Osteoblast (primary cell): ENCODE measurements at regions not wholly inside any gene's neighbourhood (a gene's known extent, or its start where the extent isn't known, plus 50 kb on each side); places are given as distances from the start of the nearest gene placed in this dataset.

Experiments used
- DNase-seq: peaks from one replicate; pipeline ENCODE4 v3.0.0; 2011; ENCODE audit warnings: low spot score, mixed read lengths; ENCODE audit not compliant: insufficient read length; ENCODE audit errors: missing footprints
- H2AFZ ChIP-seq: 2 replicates; pipeline ENCODE4 v1.6.0; 2011; ENCODE audit warnings: mild to moderate bottlenecking, low read length
- H3K27ac ChIP-seq: 2 replicates; pipeline ENCODE4 v1.5.1; 2011; ENCODE audit warnings: mild to moderate bottlenecking, low read depth, low read length, moderate library complexity
- H3K27me3 ChIP-seq: 2 replicates; pipeline ENCODE4 v1.6.0; 2012; ENCODE audit warnings: mild to moderate bottlenecking, control low read depth, inconsistent platforms, low read length, moderate library complexity; ENCODE audit not compliant: insufficient read depth
- H3K36me3 ChIP-seq: 2 replicates; pipeline ENCODE4 v1.5.1; 2011; ENCODE audit warnings: mild to moderate bottlenecking, low read length, control low read depth, moderate library complexity; ENCODE audit not compliant: insufficient read depth
- H3K4me1 ChIP-seq: 2 replicates; pipeline ENCODE4 v1.5.1; 2011; ENCODE audit warnings: mild to moderate bottlenecking, low read length, control low read depth, moderate library complexity; ENCODE audit not compliant: insufficient read depth
- H3K4me2 ChIP-seq: 2 replicates; pipeline ENCODE4 v1.6.0; 2011; ENCODE audit warnings: mild to moderate bottlenecking, low read length; ENCODE audit not compliant: insufficient read depth
- H3K4me3 ChIP-seq: fragments of 200-600 bp; sonication (generic); 3 replicates; pipeline ENCODE4 v1.5.1; 2012; ENCODE audit warnings: mild to moderate bottlenecking, low read length, inconsistent platforms; ENCODE audit not compliant: insufficient read depth
- H3K79me2 ChIP-seq: 2 replicates; pipeline ENCODE4 v1.6.0; 2012; ENCODE audit warnings: mild to moderate bottlenecking, low read length, control low read depth, inconsistent platforms; ENCODE audit not compliant: insufficient read depth
- H3K9me3 ChIP-seq: 2 replicates; pipeline ENCODE4 v1.5.1; 2011; ENCODE audit warnings: low read depth, low read length, control low read depth
- H4K20me1 ChIP-seq: 2 replicates; pipeline ENCODE4 v1.6.0; 2012; ENCODE audit warnings: mild to moderate bottlenecking, low read length, control low read depth; ENCODE audit not compliant: insufficient read depth
- TF ChIP-seq, protein P1 (sequence below): IDR thresholded peaks from 2 replicates; pipeline ENCODE4 v1.5.1; 2011; ENCODE audit warnings: mild to moderate bottlenecking, low read depth, low read length, moderate library complexity; ENCODE audit errors: extremely low read depth

DNA sequence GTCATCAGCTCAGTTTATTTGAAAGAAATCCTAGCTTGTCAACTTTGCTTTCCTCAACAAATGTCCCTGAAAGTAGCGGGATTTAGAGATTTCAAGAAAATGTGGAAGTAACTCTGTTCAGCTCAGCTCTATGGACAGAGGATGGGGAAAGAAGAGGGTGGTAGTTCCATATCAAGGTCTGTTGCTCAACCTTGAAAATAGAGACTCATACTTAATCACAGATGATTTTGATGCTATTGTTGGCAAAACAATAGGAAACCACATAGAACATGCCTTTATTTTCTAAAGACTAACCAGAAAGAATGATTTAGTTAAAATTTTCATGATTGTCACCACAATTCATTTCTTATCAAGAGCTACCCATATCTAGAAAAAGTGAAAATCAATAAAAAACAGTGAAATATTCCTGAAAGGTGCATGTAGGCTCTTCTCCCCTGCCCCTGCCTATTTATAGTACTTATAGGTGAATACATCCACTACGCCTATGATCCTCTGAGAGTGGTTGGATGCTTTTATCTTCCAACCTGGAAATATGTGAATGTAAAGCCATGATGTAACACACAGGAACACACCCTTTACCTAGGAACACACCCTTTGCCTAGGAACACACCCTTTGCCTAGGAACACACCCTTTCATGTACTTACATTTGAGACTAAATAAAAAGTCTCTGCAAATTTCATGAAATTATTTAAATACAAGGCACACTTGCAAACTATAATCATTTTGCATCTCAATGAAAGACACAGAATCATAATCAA, 65.8 kb downstream of the ETAA1 start:
- Histone ChIP-seq H3K36me3 (no peaks in the 10 kb centered on the region), H3K27me3 (no peaks in the 10 kb centered on the region), H3K27ac (no peak overlapping the region), H3K9me3 (no peaks in the 10 kb centered on the region), H3K4me2 (no peak overlapping the region), H3K79me2 (no peaks in the 10 kb centered on the region), H4K20me1 (no peaks in the 10 kb centered on the region), H3K4me1 (no peaks in the 10 kb centered on the region), H3K4me3 (no peak overlapping the region), H2AFZ (no peak overlapping the region)
- TF ChIP-seq, protein P1, sequence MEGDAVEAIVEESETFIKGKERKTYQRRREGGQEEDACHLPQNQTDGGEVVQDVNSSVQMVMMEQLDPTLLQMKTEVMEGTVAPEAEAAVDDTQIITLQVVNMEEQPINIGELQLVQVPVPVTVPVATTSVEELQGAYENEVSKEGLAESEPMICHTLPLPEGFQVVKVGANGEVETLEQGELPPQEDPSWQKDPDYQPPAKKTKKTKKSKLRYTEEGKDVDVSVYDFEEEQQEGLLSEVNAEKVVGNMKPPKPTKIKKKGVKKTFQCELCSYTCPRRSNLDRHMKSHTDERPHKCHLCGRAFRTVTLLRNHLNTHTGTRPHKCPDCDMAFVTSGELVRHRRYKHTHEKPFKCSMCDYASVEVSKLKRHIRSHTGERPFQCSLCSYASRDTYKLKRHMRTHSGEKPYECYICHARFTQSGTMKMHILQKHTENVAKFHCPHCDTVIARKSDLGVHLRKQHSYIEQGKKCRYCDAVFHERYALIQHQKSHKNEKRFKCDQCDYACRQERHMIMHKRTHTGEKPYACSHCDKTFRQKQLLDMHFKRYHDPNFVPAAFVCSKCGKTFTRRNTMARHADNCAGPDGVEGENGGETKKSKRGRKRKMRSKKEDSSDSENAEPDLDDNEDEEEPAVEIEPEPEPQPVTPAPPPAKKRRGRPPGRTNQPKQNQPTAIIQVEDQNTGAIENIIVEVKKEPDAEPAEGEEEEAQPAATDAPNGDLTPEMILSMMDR, result no peak
- no peak for DNase-seq

DNA sequence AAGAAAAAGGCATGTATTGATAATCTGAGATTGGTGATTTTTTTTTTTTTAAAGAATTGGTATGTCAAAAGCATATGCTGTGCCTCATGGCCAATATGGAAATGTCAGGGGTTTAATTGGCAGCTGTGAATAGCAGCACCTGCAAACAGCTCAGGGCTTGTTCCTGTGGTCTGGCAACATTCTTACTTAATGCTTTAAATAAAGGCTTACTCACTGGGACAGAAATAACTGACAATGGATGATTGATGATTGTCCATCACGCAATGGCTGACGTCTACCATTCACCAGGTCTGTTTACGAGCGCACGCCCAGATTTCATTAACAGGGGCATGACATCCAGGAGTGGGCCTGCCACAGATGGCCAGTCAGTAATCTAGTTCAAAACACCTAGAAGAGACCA, 66.7 kb downstream of the ETAA1 start:
- no peaks in the 10 kb centered on the region for H3K27me3 ChIP-seq
- DNase-seq, result no peak
- no peak overlapping the region for H3K4me3 ChIP-seq
- H3K27ac ChIP-seq, result no peak overlapping the region
- TF ChIP-seq, protein P1, result no peak
- H3K79me2 ChIP-seq, result no peaks in the 10 kb centered on the region
- H3K4me1 ChIP-seq, result no peaks in the 10 kb centered on the region
- no peak overlapping the region for H3K4me2 ChIP-seq
- H2AFZ ChIP-seq, result no peak overlapping the region
- no peaks in the 10 kb centered on the region for H4K20me1 ChIP-seq
- H3K36me3 ChIP-seq, result no peaks in the 10 kb centered on the region
- no peaks in the 10 kb centered on the region for H3K9me3 ChIP-seq

DNA sequence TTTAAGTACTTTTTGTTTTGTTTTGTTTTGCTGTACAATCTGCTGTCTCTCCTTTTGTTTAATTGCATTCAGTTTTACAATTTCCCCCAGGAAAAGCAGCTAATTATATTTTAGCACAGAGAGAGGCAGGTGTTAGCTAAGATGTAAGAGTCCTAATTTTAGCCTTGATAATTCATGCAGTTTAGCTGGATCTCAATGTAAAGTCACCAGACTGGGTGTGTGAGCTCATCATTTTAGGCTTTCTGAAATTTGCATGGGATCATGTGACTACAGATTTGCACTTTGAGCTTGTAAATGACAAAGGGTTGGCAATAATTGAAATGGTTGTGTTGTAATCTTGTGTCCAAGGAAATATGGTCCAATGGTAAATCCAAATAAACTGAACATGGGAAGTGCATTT, 68.5 kb downstream of the ETAA1 start:
- Histone ChIP-seq H3K27ac (no peak overlapping the region), H3K4me1 (no peaks in the 10 kb centered on the region), H3K27me3 (no peaks in the 10 kb centered on the region), H4K20me1 (no peaks in the 10 kb centered on the region), H2AFZ (no peak overlapping the region), H3K4me2 (no peak overlapping the region), H3K4me3 (no peak overlapping the region), H3K36me3 (no peaks in the 10 kb centered on the region), H3K9me3 (no peaks in the 10 kb centered on the region), H3K79me2 (no peaks in the 10 kb centered on the region)
- DNase-seq, result no peak
- TF ChIP-seq, protein P1, result no peak

DNA sequence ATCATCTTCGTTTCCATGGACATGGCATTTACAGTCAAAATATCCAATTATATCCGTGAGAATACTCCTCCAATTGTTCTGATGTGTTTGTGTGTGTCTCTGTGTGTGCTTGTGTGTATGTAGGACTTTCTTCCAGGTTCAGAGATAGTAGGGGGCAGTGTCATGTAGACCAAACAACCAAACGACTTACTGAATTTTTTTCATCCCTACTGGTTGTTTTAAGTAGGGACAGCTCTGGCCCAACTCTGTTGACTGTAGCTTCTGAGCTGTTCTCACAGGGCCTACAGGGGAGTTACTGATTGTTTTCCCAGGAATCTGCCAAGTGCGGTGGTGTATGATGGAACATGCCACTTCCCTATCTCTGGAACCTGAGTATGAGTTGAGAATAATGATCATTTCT, 69.6 kb downstream of the ETAA1 start:
- H3K4me3 ChIP-seq, result no peak overlapping the region
- H3K27me3 ChIP-seq, result no peaks in the 10 kb centered on the region
- H2AFZ ChIP-seq, result no peak overlapping the region
- no peaks in the 10 kb centered on the region for H4K20me1 ChIP-seq
- TF ChIP-seq, protein P1, result no peak
- no peaks in the 10 kb centered on the region for H3K9me3 ChIP-seq
- H3K36me3 ChIP-seq, result no peaks in the 10 kb centered on the region
- H3K27ac ChIP-seq, result no peak overlapping the region
- no peaks in the 10 kb centered on the region for H3K4me1 ChIP-seq
- no peak overlapping the region for H3K4me2 ChIP-seq
- no peak for DNase-seq
- H3K79me2 ChIP-seq, result no peaks in the 10 kb centered on the region
